Thyroid gland (tissue), 4 donors: ENCODE measurements at regions not wholly inside any gene's neighbourhood (a gene's known extent, or its start where the extent isn't known, plus 50 kb on each side); places are given as distances from the start of the nearest gene placed in this dataset.

Source experiments
- DNase-seq, 2 donors: peaks; one replicate each; pipeline ENCODE4 v3.0.0-alpha.2; 2019
- H3K27ac ChIP-seq, 3 donors: fragments of 200-600 bp; sonication (generic); 1 replicate in 2 of 3; 2 replicates in 1 of 3; pipeline ENCODE4 v1.5.1; 2016 to 2019; ENCODE audit warnings: mild to moderate bottlenecking in 1 of 3, moderate library complexity in 1 of 3
- H3K27me3 ChIP-seq: fragments of 200-600 bp; sonication (generic); one replicate; pipeline ENCODE4 v1.5.1; 2019
- H3K36me3 ChIP-seq, 2 donors: fragments of 200-600 bp; sonication (generic); one replicate each; pipeline ENCODE4 v1.5.1; 2016 to 2019
- H3K4me1 ChIP-seq, 2 donors: fragments of 200-600 bp; sonication (generic); one replicate each; pipeline ENCODE4 v1.5.1; 2017 to 2019
- H3K4me3 ChIP-seq, 3 donors: fragments of 200-600 bp; sonication (generic); replicated peaks in 1 of 3; 1 replicate in 2 of 3; 2 replicates in 1 of 3; pipeline ENCODE4 v1.5.1; 2016; ENCODE audit warnings: mild to moderate bottlenecking in 1 of 3
- H3K9me3 ChIP-seq: fragments of 200-600 bp; sonication (generic); one replicate; pipeline ENCODE4 v1.5.1; 2017
- CTCF ChIP-seq, 6 experiments: fragments of 200-600 bp in 3 of 6; fragments of 450-650 bp in 3 of 6; sonication (generic) in 3 of 6; IDR thresholded peaks; one replicate each; pipeline ENCODE4 v1.5.1; 2016 to 2019; ENCODE audit warnings: antibody characterized with exemption in 6 of 6, mild to moderate bottlenecking in 2 of 6, inconsistent platforms in 1 of 6, moderate library complexity in 1 of 6
- POLR2A ChIP-seq, 2 donors: fragments of 450-650 bp; IDR thresholded peaks; one replicate each; pipeline ENCODE4 v1.6.1; 2017; ENCODE audit warnings: antibody characterized with exemption in 2 of 2, mild to moderate bottlenecking in 2 of 2, moderate library complexity in 1 of 2
- WGBS, 2 donors: methylation state at CpG; one replicate each; pipeline ENCODE4 v1.1.5; 2017; 5-methylcytosine and 5-hydroxymethylcytosine counted together
- intact Hi-C: fragments of 100-400 bp; cut with DNase I; formaldehyde crosslinking; loops from one replicate; pipeline ENCODE4 v1.15.1; 2023

- intact Hi-C loops = no loop called here
- H3K27ac ChIP-seq = no peak overlapping the region
- 89 to 92% methylated on average over 5 of the region's 5 CpGs for whole genome bisulfite sequencing, 2 donors
These were observed 291.3 kb downstream of the RRAGC start for GRCh38 chr1:38568061-38568857.

GRCh38 chr1:38567401-38567800 lies 292.2 kb downstream of the RRAGC start:
- no peak overlapping the region for H3K4me3 ChIP-seq
- 88 to 91% methylated on average over 5 of the region's 5 CpGs for WGBS, 2 donors
- H3K27ac ChIP-seq = no peak overlapping the region
- no peaks in the 10 kb centered on the region for H3K36me3 ChIP-seq
- no peak for DNase-seq
- H3K27me3 ChIP-seq = no peaks in the 10 kb centered on the region
- H3K9me3 ChIP-seq = no peaks in the 10 kb centered on the region
- no peak for TF ChIP-seq CTCF (IDR thresholded peaks at IDR 0.05)
- no peak for TF ChIP-seq POLR2A (IDR thresholded peaks at IDR 0.05)
- intact Hi-C loops = no loop called here
- H3K4me1 ChIP-seq = peaks cover 0 to 10% of the 10 kb centered on the region in 2 donors

More at GRCh38 chr1:38568061-38568857, 291.3 kb downstream of the RRAGC start:
- no peaks in the 10 kb centered on the region for H3K36me3 ChIP-seq
- TF ChIP-seq CTCF (IDR thresholded peaks at IDR 0.05) (no peak), POLR2A (IDR thresholded peaks at IDR 0.05) (no peak)
- H3K9me3 ChIP-seq = no peaks in the 10 kb centered on the region
- H3K4me3 ChIP-seq = no peak overlapping the region
- DNase-seq = no peak
- no peaks in the 10 kb centered on the region for H3K27me3 ChIP-seq
- H3K4me1 ChIP-seq = peaks cover 0 to 10% of the 10 kb centered on the region in 2 donors

GRCh38 chr1:38565020-38565491 lies 294.5 kb downstream of the RRAGC start:
- 16 to 30% methylated on average over 5 of the region's 5 CpGs for WGBS, 2 donors
- Histone ChIP-seq H3K4me1 (peaks cover 6 to 20% of the 10 kb centered on the region in 2 donors), H3K9me3 (no peaks in the 10 kb centered on the region), H3K27ac (no peak overlapping the region), H3K36me3 (no peaks in the 10 kb centered on the region), H3K4me3 (no peak overlapping the region), H3K27me3 (no peaks in the 10 kb centered on the region)
- DNase-seq = no peak
- TF ChIP-seq POLR2A (IDR thresholded peaks at IDR 0.05) (no peak), CTCF (IDR thresholded peaks at IDR 0.05) (no peak)
- intact Hi-C loops = no loop called here

- 48 to 55% methylated on average over 7 of the region's 7 CpGs for WGBS, 2 donors
These were observed 295.4 kb downstream of the RRAGC start for GRCh38 chr1:38563942-38564735.

More at GRCh38 chr1:38563942-38564735, 295.4 kb downstream of the RRAGC start:
- H3K4me3 ChIP-seq = no peak overlapping the region
- intact Hi-C loops = no loop called here
- H3K4me1 ChIP-seq = peaks cover 13 to 29% of the 10 kb centered on the region in 2 donors
- no peak for DNase-seq
- H3K9me3 ChIP-seq = no peaks in the 10 kb centered on the region
- no peaks in the 10 kb centered on the region for H3K36me3 ChIP-seq
- H3K27me3 ChIP-seq = no peaks in the 10 kb centered on the region
- no peak for TF ChIP-seq POLR2A (IDR thresholded peaks at IDR 0.05)
- TF ChIP-seq CTCF (IDR thresholded peaks at IDR 0.05) = no peak
- H3K27ac ChIP-seq = no peak overlapping the region
